Fibroblast of pulmonary artery (primary cell): ENCODE measurements at regions not wholly inside any gene's neighbourhood (a gene's known extent, or its start where the extent isn't known, plus 50 kb on each side); places are given as distances from the start of the nearest gene placed in this dataset.

ENCODE experiments used
- DNase-seq: peaks from one replicate; pipeline ENCODE4 v3.0.0-alpha.2; 2010; ENCODE audit warnings: low read depth
- H3K4me3 ChIP-seq: replicated peaks from 2 replicates; pipeline ENCODE4 v1.5.1; 2011; ENCODE audit warnings: low read depth, mild to moderate bottlenecking, control low read depth, low read length, moderate library complexity
- TF ChIP-seq, protein P1 (sequence below): IDR thresholded peaks from 2 replicates; pipeline ENCODE4 v1.5.1; 2011; ENCODE audit warnings: mild to moderate bottlenecking, control low read depth, low read length, inconsistent platforms; ENCODE audit errors: missing control alignments

GRCh38 chr2:11990576-11990975, 244.1 kb downstream of the LPIN1 start:
- no peak overlapping the region for H3K4me3 ChIP-seq
- TF ChIP-seq, protein P1, sequence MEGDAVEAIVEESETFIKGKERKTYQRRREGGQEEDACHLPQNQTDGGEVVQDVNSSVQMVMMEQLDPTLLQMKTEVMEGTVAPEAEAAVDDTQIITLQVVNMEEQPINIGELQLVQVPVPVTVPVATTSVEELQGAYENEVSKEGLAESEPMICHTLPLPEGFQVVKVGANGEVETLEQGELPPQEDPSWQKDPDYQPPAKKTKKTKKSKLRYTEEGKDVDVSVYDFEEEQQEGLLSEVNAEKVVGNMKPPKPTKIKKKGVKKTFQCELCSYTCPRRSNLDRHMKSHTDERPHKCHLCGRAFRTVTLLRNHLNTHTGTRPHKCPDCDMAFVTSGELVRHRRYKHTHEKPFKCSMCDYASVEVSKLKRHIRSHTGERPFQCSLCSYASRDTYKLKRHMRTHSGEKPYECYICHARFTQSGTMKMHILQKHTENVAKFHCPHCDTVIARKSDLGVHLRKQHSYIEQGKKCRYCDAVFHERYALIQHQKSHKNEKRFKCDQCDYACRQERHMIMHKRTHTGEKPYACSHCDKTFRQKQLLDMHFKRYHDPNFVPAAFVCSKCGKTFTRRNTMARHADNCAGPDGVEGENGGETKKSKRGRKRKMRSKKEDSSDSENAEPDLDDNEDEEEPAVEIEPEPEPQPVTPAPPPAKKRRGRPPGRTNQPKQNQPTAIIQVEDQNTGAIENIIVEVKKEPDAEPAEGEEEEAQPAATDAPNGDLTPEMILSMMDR: no peak
- DNase-seq: no peak

- H3K4me3 ChIP-seq: no peak overlapping the region
- no peak for DNase-seq
- TF ChIP-seq, protein P1: no peak
Observed at GRCh38 chr2:11993749-11994148, 247.3 kb downstream of the LPIN1 start.

- peak; percentile 55 for DNase-seq
- TF ChIP-seq, protein P1: no peak
Observed at GRCh38 chr2:11995456-11995855, 249.0 kb downstream of the LPIN1 start.

DNA sequence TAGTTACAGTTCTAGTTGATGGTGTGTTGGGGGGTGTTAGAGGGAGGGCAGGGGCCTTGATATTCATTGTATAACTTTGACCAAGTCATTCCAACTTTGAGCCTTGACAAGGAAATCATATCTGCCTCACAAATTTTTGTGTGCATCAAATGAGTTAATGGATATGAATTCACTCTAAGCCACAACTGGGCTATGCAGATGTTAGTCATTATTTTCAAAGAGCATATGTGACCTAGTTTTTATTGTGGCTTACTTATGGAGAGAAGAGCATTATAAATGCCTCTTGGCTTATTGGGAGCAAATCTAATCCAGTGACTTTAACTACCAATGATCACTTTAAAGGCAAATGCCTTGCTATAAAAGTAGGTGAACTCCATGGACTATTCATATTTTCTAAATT, 250.2 kb downstream of the LPIN1 start:
- H3K4me3 ChIP-seq: no peak overlapping the region
- DNase-seq: no peak
- TF ChIP-seq, protein P1: no peak

More at GRCh38 chr2:11995456-11995855, 249.0 kb downstream of the LPIN1 start:
- H3K4me3 ChIP-seq: no peak overlapping the region

DNA sequence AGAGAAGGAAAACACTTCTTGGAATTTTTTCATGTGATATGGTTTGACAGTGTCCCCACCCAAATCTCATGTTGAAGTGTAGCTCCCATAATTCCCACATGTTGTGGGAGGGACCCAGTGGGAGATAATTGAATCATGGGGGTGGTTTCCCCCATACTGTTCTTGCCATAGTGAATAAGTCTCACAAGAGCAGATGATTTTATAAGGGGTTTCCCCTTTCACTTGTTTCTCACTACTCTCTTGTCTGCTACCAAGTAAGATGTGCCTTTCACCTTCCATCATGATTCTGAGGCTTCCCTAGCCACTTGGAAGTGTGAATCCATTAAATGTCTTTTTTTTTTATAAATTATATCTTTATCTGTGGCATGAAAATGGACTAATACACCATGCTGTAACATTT, 250.7 kb downstream of the LPIN1 start:
- no peak overlapping the region for H3K4me3 ChIP-seq
- TF ChIP-seq, protein P1: no peak
- DNase-seq: no peak

GRCh38 chr2:11998218-11998617, 251.8 kb downstream of the LPIN1 start:
- TF ChIP-seq, protein P1: no peak
- peak; percentile 38 for DNase-seq
- H3K4me3 ChIP-seq: no peak overlapping the region

GRCh38 chr2:11998626-11999378, 252.4 kb downstream of the LPIN1 start:
- no peak overlapping the region for H3K4me3 ChIP-seq
- peak; percentile 28 for DNase-seq
- TF ChIP-seq, protein P1: no peak
